DMS53 treated with DMSO at 0.1 percent for 48 hours (cell line): ENCODE measurements at regions not wholly inside any gene's neighbourhood (a gene's known extent, or its start where the extent isn't known, plus 50 kb on each side); places are given as distances from the start of the nearest gene placed in this dataset.
A peak's percentile ranks its signal among the peaks of the same experiment; 100 is the strongest.

Experiments used
- DNase-seq: peaks from one replicate; lab custom pipeline; 2025; ENCODE audit not compliant: unreplicated experiment; lab: John Stamatoyannopoulos, UW

DNA sequence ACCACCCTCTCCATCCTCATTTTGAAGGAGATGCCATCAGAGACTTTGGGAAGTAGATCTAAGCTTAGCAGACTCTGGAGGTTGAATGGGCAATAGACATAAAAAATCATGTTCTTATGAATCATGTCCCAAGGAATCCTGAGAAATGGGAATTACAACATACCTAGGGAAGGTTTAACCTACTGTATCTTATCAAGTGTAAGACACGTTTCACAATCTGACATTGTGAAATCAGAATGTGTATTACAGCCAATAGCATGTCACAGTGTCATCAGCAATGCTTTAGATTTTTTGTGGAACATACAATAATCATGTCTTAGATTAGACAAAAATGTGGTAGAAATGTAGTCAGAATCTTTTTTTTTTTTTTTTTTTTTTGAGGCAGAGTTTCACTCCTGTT, 332.4 kb upstream of the TLE3 start:
- no peak for DNase-seq

DNA sequence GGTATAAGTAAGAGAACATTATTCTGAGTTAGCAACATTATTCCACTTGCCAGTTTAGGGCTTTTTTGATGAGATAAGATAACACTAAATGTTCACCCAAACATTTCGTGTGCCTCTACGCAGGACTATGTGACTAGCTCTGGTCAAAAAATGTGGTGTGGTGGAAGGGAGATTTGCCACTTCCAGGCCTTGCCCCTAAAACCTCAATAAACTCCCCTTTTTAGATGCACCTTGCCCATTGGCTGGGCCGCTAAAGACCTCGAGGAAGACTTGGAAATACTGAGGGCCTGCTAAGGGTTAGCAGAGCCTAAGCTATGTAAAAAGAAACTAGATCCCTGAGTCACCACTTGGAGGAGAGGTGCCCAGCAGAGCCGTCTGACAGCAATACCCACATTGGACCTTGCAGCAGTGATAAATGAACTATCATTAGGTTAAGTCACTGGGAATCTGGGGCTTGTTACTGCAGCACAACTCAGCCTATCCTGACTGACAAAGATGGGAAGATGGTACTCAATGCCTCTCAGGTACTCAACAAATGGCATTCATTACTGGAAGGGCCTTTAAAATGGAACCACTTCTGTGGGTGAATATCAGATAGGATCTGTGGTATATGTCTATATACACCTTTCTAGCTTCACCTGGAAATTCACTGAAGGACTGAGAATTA, 331.5 kb upstream of the TLE3 start:
- DNase-seq: no peak

DNA sequence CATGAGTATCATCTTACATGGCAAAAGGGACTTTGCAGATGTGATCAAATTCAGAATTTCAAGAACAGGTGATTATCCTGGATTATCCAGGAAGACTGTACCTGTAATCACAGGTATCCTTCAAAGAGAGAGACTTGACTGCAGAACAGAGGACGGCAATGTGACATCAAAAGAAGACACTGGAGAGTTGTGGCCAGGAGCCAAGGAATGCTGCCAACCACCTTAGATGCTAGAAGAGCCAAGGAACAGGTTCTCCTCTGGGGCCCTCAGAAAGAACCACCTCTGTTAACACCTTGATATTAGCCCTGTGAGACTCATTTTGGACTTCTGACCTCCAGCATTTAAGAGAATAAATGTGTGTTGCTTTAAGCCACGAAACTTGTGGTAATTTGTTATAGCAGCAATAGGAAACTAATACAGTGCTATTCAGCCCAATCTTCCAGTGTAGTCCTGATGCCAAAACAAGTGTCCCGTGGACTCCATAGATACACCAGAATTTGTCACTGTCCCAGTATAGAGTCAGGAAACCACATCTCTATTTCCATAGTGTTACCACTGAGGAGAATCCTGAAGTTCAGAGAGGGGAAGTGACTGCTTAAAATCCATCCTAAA, 330.6 kb upstream of the TLE3 start:
- no peak for DNase-seq

DNA sequence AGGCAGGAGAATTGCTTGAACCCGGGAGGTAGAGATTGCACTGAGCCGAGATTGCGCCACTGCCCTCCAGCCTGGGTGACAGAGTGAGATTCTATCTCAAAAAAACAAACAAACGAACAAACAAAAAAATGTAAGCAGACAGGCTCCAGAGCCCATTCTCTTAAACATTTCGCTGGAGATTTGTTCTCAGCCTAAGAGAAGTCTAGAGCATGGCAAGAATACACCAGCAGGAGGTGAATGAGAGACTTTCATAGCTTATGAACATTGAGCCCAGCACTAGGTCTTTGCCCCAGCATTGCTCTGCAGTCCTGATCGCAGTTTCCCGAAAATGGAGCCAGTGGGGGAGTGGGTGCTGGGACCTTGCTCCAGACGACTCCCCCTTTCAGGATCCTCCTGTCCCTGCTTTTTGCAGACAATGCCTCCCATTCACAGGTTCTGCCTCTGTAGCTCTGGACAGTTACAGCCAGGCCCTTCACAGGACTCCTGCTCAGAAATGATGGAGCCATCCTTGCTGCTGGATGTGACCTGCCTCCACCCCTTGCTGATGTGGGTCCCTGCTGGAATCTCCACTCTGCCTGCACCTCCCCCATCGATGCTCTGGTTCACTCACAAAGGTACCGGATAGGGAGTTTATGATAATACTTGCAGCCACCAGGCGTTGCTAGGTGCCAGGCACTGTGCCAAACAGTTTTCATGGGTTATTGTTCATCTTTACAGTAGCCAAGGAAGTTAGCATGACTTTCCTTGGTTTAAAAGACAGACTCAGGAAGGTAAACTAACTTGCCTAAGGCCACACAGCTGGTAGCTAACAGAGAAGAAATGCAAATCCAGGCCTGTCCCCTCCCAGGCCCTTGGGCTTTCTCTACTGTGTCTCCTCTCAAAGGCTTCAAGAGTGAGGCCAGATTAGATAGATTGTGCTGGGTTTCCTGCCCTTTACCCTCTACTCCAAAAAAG, 329.7 kb upstream of the TLE3 start:
- DNase-seq: no peak

DNA sequence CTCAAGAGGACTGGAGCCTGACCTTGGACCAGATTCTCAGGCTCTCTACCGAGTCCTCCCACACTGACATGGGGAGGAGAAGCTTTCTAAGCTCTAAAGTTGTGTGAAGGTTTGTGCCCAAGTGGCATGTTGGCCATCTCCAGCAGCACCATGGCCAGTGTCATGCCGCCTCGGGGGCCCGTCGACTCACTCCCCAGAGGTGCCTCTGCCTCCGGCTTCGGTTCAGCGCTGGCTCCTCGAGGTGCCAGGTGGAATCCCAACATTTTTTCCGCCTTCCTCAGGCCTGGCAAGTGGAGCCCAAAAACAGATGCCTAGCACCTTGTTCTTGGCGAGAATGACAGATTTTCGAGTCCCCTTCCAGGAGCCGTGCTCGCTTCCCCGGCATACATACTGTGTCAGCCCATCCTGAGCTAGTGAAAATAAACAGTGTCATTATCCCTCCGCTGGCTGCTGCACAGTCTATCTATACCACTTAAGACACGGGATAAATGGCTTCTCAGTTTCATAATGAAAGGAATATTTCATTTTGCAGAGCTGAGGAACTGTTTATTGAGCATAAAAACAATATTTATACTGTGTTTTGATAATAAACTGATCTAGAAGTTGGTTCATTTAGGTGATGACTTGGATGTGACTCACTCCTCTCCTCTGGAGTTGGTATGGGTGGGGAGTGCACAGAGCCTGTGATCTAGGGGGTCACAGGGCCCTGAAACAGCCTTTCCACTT, 328.5 kb upstream of the TLE3 start:
- DNase-seq: no peak

DNA sequence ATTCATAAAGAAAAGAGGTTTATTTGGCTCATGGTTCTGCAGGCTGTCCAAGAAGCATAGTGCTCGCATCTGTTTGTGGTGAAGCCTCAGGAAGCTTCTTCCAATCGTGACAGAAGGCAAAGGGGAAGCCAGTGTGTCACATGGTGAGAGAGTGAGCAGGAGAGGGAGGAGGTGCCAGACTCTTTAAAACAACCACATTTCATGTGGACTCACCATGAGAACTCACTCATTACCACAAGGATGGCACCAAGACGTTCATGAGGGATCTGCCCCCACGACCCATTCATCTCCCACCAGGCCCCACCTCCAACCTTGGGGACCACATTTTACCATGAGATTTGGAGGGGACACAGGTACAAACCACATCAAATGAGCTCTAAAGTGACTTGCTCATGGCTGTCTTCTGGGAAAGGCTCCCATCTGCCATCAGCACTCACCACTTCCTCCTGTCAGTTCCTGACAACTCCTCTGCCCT, 327.3 kb upstream of the TLE3 start:
- no peak for DNase-seq

DNA sequence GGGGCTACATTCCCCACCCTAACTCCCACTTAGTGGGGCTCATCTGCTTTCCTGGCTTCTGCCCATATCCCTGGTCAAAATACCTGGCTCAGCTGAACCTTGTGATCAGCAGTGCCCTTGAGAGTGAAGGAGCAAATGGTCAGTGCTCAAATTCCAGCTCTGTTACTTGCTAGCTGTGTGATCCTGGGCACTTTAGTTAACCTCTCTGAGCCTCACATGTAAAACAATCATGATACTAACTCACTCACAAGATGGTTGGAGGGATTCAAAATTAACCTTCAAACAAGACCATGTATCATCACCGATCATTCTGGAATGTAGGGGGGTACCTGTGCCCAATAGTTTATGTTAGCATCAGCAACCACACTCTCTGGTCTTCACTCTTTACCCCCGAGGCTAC, 325.6 kb upstream of the TLE3 start:
- no peak for DNase-seq

DNA sequence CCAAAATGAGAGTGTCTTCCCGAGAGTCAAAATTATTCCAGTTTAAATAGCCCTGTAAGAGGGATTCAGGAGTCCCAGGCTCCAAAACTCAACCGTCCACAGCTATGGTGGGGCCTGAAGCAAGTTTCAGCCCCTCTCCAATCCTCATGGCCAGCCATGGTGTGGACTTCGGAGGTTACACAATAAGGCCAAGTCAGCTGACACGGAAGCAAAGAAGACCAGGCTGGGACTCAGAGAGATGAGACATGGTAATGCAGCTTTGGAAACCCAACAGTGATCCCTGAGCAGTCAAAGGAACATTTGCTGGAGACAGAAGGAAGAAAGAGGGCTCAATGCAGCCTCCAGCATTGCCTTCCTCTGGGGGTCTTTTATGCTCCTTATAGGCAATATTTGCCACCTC, 324.6 kb upstream of the TLE3 start:
- no peak for DNase-seq

DNA sequence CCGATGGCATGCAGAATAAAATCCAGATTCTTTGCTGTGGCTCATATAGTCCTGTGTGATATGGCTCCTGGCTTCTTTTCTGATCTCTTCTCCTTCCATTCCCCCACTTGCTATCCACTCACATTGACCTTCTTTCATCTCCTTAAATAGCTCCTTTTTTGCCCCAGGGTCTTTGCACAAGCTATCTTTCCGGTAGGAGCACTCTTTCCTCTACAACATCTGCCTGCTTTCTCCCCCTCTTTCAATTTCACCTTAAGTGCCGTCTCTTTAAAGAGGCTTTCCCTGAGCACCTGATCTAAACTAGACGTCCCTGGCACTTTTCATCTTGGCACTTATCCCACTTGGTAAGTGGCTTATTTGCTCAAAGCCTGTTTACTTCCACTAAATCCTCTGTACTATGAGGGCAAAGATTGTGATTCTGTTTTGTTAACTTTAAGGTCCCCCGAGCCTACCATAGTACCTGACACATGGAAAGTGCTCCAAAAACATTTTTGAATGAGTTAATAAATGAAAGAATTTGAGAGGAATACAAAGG, 323.3 kb upstream of the TLE3 start:
- peak; percentile 29 for DNase-seq

DNA sequence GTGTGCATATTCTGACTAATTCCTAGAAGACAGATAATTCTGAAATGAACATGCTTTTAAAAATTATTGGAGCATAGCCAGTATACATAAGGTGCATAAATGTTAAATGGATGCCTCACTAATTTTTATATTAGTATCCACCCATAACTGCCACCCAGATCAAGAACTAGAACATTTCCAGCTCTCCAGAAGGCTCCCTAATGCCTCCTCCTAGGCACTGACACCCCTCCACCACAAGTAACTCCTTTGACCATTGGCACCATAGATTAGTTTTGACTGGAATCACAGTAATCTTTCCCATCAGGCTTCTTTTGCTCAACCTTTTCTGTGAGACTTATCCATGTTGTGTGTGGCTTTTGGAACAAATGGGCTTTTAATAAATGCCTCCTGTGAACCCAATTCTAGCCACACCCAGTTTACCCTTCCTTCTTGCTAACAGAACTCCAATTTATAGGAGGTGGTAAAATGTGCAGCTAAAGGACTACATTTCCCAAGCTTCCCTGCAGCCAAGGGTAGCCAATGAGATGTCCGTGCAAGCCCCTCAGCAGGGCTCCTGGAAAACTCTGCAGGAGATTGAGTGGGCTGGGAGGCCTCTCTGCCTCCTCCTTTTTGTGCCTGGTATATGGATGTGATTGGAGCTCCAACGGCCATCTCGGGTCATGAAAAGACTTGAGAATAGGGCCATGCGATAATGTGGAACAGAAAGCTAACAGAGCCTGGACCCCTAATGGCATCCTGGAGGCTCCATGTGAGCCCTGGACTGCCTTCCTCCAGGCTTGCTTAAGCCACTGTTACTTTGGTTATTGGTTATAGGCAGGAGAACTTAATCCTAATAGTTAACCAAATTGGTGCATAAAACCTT, 322.6 kb upstream of the TLE3 start:
- DNase-seq: no peak

DNA sequence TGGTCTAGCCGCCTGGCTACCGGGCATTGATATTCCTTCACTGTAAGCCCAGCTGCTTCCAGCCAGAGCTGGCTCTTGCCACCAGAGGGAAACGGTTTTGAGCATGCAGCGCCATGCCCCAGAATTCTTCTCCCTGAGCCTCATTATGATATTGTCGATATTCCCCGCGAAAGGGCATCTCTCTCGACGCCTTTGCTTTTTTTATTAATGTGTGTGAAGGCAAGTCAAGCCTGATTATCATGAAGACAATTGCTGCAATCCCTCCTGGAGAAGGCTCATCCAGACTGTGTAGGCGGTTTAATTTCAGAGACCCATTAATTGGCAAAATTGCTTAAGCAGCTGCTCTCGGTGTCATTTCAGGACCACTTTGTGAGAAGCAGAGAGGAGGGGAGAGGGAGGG, 321.2 kb upstream of the TLE3 start:
- no peak for DNase-seq

DNA sequence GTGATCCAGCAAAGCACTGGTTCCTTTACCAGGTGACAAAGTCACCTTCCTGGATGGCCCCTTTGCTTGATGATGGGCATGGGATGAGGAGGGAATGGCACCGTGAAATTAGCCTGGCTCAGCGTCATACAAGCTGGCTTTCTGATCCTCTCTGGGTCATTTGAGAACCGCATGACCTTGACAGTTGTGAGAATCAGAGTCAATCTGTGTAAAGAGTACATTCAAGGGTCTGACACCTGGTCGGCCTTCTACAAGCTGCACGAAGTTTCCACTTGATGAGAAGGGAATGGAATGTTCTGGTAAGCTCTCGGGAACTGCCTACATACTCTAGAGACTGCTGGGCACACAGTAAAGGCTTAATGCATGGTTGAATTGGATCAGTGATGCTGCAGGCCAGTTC, 319.8 kb upstream of the TLE3 start:
- DNase-seq: no peak

DNA sequence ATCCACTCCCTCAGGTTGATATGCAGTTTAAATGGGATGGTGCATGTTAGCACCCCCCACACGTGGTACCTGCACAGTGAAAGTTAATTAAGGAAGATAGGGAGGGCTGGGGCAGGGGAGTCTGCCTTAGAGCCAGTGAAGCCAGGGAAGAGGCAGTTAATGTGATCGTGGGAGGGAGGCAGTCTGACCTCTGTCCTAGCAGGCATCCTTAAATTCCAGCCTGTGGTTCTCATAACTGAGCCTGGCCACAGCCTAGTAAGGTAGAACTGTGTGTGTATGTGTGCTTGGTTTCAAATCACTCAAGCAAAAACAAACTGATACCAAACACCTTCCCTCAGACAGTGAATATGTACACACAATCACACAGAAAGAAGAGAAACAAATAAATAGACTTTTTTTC, 319.1 kb upstream of the TLE3 start:
- no peak for DNase-seq

DNA sequence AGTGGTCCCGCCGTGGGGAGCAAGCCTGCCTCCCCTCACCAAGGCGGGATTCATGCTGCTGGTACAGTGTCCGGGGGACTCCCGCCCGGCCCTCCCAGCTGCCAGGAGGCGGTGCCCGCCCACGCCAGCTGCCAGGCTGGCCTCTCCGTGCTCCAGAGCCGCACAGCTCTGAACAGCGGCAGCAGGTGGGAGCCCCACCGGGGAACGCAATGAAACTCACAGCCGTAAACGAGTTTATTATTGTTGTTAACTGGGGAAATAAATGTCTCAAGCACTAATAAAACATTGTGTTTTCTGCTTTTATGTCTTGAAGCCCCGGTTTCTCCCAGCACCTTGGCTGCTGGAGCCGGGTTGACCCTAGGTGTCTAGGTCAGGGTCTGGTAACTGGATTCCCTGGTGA, 317.7 kb upstream of the TLE3 start:
- DNase-seq: peak; percentile 4

DNA sequence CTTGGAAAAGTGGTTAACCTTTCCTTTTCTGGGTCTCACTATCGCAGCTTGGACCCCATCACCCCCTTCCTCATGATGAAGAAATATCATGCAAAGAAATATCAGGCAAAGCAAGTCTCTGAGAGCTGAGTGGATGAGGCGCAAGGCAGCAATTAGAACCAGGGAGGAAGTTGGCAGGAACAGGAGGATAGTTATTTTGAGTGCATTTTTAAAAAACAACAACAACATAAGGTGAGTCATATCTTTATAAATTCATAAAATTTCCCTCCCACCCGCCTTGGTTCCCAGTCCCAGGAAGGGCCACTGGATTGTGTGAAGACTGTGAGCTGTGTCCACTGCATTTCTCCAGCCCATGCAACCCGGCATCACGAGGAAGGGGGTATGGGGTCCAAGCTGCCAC, 316.9 kb upstream of the TLE3 start:
- no peak for DNase-seq

DNA sequence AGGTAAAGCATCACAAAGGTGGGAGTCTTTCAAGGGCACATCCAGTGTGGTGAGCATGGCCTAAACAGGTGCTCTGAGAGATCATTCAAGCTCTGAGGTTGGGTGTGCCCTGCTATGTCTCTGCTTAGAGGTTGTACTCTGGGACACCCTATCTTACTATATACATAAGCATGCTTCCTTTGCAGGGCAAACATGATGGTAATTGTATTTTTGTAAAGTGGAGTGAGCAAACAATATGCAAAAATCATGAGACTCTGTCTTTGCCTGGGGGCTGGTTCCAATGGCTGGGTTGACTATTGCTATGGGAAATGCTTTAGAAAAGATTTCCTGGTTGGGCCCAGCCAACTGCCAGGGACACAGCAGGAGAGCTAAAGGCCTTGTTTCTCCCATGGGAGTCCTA, 315.1 kb upstream of the TLE3 start:
- peak; percentile 7 for DNase-seq

DNA sequence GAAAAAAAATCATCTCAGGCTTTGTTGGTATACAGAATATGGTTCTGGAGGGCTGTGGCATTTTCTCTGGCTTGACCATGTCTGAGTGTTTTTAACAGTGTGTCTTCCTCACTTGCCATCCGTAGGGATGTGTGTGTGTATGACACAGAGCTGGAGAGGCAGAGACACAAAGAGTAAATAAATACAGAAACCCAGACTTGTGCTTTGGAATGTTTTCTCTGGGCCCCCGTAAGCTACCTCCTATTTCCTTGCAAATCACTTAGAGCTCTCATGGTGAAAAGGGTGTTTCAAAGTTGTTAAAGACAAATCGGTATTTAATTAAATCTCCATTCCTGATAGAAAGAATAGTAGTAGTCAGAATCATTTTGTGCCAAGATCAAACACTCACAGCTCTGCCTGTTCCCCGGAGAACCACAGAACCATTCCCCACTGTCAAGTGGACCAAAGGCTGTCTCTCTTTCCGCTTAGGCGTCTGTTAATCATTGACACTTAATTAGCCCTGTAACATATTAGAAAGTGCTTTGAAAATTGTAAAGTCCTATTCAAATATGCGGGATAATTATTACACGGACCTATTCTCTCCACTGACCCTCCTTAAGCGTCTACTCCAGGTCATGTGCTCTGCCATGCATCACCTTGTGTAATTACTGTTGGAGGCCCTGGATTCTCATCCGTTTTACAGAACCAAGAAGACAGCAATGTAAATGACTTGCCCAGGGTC, 313.6 kb upstream of the TLE3 start:
- DNase-seq: peak; percentile 7

DNA sequence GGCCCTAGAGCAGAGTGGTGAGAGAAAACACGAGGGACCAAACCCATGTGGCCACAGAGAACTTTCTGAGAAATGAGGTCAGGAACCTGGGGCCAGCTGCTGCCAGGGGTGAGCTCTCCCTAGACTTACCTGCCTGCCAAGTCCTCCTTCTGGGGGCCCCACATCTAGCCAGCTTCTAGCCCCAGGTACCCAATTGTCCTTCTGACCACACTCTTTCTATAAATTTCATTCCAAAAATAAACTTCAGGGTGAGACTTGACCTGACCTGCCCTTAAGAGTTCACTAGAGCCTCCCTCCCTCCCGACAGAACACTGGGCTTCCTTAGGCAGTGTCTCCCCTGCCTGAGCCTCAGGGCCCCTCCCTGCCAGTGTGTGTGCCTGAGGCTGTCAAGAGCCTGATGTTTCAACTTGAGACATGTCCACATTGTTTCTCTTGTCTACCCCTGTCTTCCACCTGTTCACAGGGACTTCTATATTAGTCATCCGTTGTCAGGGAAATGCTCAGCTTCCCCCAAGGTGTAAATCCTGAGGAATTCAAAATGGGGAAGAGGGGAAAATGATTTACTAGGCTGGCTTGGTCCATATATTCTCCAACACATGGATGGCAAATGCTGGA, 312.8 kb upstream of the TLE3 start:
- peak; percentile 2 for DNase-seq

DNA sequence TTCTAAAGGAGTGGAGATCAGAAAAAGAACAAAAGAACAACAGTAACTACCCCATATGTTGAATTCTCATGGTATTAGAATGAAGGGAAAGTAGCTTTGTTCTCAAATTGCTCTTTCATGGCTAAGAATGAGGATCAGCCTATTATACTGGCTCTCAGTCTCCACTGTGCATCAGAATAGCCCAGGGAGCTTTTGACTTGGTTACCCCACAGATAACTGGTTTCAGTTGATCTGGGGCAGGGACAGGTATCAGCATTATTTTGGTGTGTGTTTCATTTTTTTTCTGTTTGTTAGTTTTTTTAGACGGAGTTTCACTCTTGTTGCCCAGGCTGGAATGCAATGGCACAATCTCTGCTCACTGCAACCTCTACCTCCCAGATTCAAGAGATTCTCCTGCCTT, 311.7 kb upstream of the TLE3 start:
- DNase-seq: no peak
